D721Med (cell line): ENCODE measurements at regions not wholly inside any gene's neighbourhood (a gene's known extent, or its start where the extent isn't known, plus 50 kb on each side); places are given as distances from the start of the nearest gene placed in this dataset.
"Not testable (repeated sequence)": the region's sequence is repeated elsewhere in the genome, so short reads cannot be mapped to it uniquely, and the experiment has no call there.

Source experiments
- DNase-seq: peaks from one replicate; pipeline ENCODE4 v3.0.0; 2011; ENCODE audit warnings: low spot score; ENCODE audit not compliant: insufficient read length
- FAIRE-seq: peaks from 2 replicates; lab custom pipeline; 2011; peaks lifted over from hg19 to GRCh38; lab: Jason Lieb, UNC
- TF ChIP-seq, protein P1 (sequence below): IDR thresholded peaks from 2 replicates; pipeline ENCODE4 v1.5.1; 2012; ENCODE audit warnings: mild to moderate bottlenecking, control low read depth; ENCODE audit not compliant: insufficient read depth; ENCODE audit errors: missing control alignments

DNA sequence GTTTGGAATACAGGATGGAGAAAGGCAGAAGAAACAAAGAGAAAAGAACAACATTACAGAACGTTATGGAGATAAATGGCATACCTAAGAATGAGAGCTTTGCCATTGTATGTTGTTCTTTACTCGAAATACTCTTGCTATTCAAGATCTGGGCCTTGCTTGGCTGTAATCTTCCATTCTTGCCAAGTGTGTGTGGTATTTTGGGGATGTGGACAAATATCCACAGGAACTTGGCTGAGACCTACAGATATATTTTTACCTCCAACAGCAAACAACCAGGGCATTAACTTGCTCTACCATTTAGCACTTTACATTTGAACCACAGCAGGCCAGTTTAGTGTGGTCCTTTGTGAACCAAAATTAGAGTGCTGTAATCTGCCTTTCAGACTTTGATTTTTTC is 76.3 kb downstream of the DKK1 start:
- DNase-seq (no peak), FAIRE-seq (no peak)
- TF ChIP-seq, protein P1, sequence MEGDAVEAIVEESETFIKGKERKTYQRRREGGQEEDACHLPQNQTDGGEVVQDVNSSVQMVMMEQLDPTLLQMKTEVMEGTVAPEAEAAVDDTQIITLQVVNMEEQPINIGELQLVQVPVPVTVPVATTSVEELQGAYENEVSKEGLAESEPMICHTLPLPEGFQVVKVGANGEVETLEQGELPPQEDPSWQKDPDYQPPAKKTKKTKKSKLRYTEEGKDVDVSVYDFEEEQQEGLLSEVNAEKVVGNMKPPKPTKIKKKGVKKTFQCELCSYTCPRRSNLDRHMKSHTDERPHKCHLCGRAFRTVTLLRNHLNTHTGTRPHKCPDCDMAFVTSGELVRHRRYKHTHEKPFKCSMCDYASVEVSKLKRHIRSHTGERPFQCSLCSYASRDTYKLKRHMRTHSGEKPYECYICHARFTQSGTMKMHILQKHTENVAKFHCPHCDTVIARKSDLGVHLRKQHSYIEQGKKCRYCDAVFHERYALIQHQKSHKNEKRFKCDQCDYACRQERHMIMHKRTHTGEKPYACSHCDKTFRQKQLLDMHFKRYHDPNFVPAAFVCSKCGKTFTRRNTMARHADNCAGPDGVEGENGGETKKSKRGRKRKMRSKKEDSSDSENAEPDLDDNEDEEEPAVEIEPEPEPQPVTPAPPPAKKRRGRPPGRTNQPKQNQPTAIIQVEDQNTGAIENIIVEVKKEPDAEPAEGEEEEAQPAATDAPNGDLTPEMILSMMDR = no peak

- DNase-seq (no peak), FAIRE-seq (no peak)
- TF ChIP-seq, protein P1 = no peak
These were observed 78.0 kb downstream of the DKK1 start for GRCh38 chr10:52391927-52392602.

- TF ChIP-seq, protein P1 = no peak
- FAIRE-seq (no peak), DNase-seq (no peak)
These were observed 80.2 kb downstream of the DKK1 start for GRCh38 chr10:52394246-52394645.

DNA sequence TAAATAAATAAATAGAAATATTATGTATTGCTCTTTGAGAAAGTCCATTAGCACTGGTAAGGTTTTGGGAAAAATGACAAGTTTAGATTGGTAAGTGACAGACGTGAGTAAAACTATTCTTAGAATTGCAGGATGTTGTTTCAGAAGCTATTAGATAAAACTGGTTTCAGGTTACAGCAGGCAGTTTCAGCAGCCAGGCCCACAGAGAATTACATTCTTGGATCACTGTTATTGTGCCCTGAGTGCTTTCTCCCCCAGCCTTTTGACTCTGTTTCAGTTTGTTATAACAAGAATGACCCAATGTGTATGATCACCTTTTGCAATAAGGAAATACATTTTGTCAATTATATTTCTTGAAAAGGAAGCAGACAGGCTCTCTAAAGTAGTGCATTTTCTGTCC is 86.5 kb downstream of the DKK1 start:
- FAIRE-seq = no peak
- TF ChIP-seq, protein P1 = no peak
- no peak for DNase-seq

- FAIRE-seq, DNase-seq: not testable (repeated sequence)
These were observed 89.7 kb downstream of the DKK1 start for GRCh38 chr10:52403801-52404200.

GRCh38 chr10:52409195-52409594 is 95.1 kb downstream of the DKK1 start:
- TF ChIP-seq, protein P1 = no peak
- FAIRE-seq = no peak
- no peak for DNase-seq

GRCh38 chr10:52409928-52410327 is 95.8 kb downstream of the DKK1 start:
- no peak for FAIRE-seq
- TF ChIP-seq, protein P1 = no peak
- no peak for DNase-seq
